ENCODE measurements at regions not wholly inside any gene's neighbourhood (a gene's known extent, or its start where the extent isn't known, plus 50 kb on each side); places are given as distances from the start of the nearest gene placed in this dataset.
"Not testable (repeated sequence)": the region's sequence is repeated elsewhere in the genome, so short reads cannot be mapped to it uniquely, and the experiment has no call there.

GRCh38 chr3:180770639-180771038 is 91.3 kb upstream of the CCDC39 start:
- Histone ChIP-seq H3K36me3 (ENCODE audit: control insufficient read depth, low read length) (no peaks in the 10 kb centered on the region), H4K20me1 (ENCODE audit: control insufficient read depth, insufficient read depth, low read depth, low read length) (no peaks in the 10 kb centered on the region), H3K79me2 (ENCODE audit: control insufficient read depth, low read length) (no peaks in the 10 kb centered on the region), H3F3A (ENCODE audit: control insufficient read depth, insufficient read depth) (no peaks in the 10 kb centered on the region), H3K9me2 (replicated peaks; ENCODE audit: control insufficient read depth, low read length) (no peaks in the 10 kb centered on the region), H3K27me3 (ENCODE audit: control insufficient read depth, low read length) (no peaks in the 10 kb centered on the region), H3K4me3 (ENCODE audit: low read length) (no peak overlapping the region), H3K4me2 (ENCODE audit: low read length) (no peak overlapping the region), H3K9me3 (ENCODE audit: control insufficient read depth, insufficient read depth, low read length) (no peaks in the 10 kb centered on the region), H3K4me1 (ENCODE audit: control insufficient read depth, low read length) (no peaks in the 10 kb centered on the region), H3K27ac (ENCODE audit: low read depth, low read length) (no peak overlapping the region)
- TF ChIP-seq CTCF (IDR thresholded peaks at IDR 0.05; ENCODE audit: low read depth, low read length, poor library complexity, severe bottlenecking), result no peak
- TF ChIP-seq EZH2phosphoT487 (IDR thresholded peaks at IDR 0.05; ENCODE audit: borderline replicate concordance, low read length), result no peak

DNA sequence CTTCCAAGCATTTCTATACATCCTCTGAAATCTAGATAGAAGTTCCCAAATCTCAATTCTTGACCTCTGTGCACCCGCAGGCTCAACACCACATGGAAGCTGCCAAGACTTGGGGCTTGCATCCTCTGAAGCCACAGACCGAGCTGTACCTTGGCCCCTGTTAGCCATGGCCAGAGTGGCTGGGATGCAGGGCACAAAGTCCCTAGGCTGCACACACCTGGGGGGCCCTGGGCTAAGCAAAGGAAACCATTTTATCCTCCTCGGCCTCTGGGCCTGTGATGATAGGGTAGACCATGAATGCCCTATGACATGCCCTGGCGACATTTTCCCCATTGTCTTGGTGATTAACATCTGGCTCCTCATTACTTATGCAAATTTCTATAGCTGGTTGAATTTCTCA is 97.1 kb upstream of the CCDC39 start:
- Histone ChIP-seq H3K36me3 (ENCODE audit: control insufficient read depth, low read length) (no peaks in the 10 kb centered on the region), H4K20me1 (ENCODE audit: control insufficient read depth, insufficient read depth, low read depth, low read length) (no peaks in the 10 kb centered on the region), H3K9me3 (ENCODE audit: control insufficient read depth, insufficient read depth, low read length) (peaks cover 5% of the 10 kb centered on the region), H3K27me3 (ENCODE audit: control insufficient read depth, low read length) (no peaks in the 10 kb centered on the region), H3K4me2 (ENCODE audit: low read length) (no peak overlapping the region), H3K4me3 (ENCODE audit: low read length) (no peak overlapping the region), H3K9me2 (replicated peaks; ENCODE audit: control insufficient read depth, low read length) (no peaks in the 10 kb centered on the region), H3F3A (ENCODE audit: control insufficient read depth, insufficient read depth) (no peaks in the 10 kb centered on the region), H3K4me1 (ENCODE audit: control insufficient read depth, low read length) (no peaks in the 10 kb centered on the region), H3K27ac (ENCODE audit: low read depth, low read length) (no peak overlapping the region), H3K79me2 (ENCODE audit: control insufficient read depth, low read length) (no peaks in the 10 kb centered on the region)
- TF ChIP-seq EZH2phosphoT487 (IDR thresholded peaks at IDR 0.05; ENCODE audit: borderline replicate concordance, low read length) (no peak), CTCF (IDR thresholded peaks at IDR 0.05; ENCODE audit: low read depth, low read length, poor library complexity, severe bottlenecking) (no peak)

DNA sequence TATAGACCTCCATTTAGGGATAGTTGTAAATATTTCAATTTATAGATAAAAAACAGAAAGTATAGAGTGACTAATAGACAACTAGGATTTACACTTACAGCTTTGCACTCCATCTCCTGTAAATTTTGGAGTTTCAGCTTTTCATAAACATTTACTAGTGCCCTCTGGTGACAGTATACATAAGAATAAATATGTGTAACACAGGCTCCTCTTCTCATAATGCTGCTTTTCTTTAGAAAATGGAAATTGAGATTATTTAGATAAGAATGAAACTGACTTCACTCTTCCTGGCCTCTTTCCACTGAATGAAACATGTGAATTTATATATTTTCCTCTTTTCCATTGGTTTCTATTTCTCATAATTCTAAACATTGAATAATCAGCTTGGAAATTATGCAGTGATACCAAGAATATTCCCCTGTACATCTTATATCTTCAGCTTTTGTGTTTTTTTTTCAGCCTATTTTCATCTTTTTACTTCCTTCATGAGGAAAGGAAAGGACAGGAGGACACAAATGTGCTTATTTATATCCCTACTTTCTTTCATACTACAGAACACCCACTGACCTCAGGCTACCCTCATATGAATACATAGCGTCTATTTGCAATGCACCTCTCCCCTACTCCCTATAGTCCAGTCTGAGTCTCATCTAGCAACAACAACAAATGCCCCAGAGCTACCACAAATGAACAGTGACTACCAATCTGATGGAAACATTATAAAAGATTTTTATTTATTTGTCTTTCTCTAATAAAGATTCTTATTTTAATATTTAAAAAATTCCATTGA is 103.1 kb upstream of the CCDC39 start:
- H3K4me2 ChIP-seq (ENCODE audit: low read length), result no peak overlapping the region
- H3F3A ChIP-seq (ENCODE audit: control insufficient read depth, insufficient read depth), result no peaks in the 10 kb centered on the region
- no peaks in the 10 kb centered on the region for H3K27me3 ChIP-seq (ENCODE audit: control insufficient read depth, low read length)
- H3K36me3 ChIP-seq (ENCODE audit: control insufficient read depth, low read length), result no peaks in the 10 kb centered on the region
- no peaks in the 10 kb centered on the region for H4K20me1 ChIP-seq (ENCODE audit: control insufficient read depth, insufficient read depth, low read depth, low read length)
- TF ChIP-seq CTCF (IDR thresholded peaks at IDR 0.05; ENCODE audit: low read depth, low read length, poor library complexity, severe bottlenecking) (no peak), EZH2phosphoT487 (IDR thresholded peaks at IDR 0.05; ENCODE audit: borderline replicate concordance, low read length) (no peak)
- H3K9me3 ChIP-seq (ENCODE audit: control insufficient read depth, insufficient read depth, low read length), result peaks cover 5% of the 10 kb centered on the region
- H3K9me2 ChIP-seq (replicated peaks; ENCODE audit: control insufficient read depth, low read length), result no peaks in the 10 kb centered on the region
- H3K79me2 ChIP-seq (ENCODE audit: control insufficient read depth, low read length), result no peaks in the 10 kb centered on the region
- H3K4me1 ChIP-seq (ENCODE audit: control insufficient read depth, low read length), result no peaks in the 10 kb centered on the region
- H3K27ac ChIP-seq (ENCODE audit: low read depth, low read length), result no peak overlapping the region
- H3K4me3 ChIP-seq (ENCODE audit: low read length), result no peak overlapping the region

GRCh38 chr3:180786227-180786626 is 106.9 kb upstream of the CCDC39 start:
- H3K9me3 ChIP-seq (ENCODE audit: control insufficient read depth, insufficient read depth, low read length); H3K27me3 ChIP-seq (ENCODE audit: control insufficient read depth, low read length): not testable (repeated sequence)

More at GRCh38 chr3:180786227-180786626, 106.9 kb upstream of the CCDC39 start:
- H3K79me2 ChIP-seq (ENCODE audit: control insufficient read depth, low read length); H3K4me2 ChIP-seq (ENCODE audit: low read length); H3K4me1 ChIP-seq (ENCODE audit: control insufficient read depth, low read length); H3F3A ChIP-seq (ENCODE audit: control insufficient read depth, insufficient read depth); H4K20me1 ChIP-seq (ENCODE audit: control insufficient read depth, insufficient read depth, low read depth, low read length); H3K9me2 ChIP-seq (replicated peaks; ENCODE audit: control insufficient read depth, low read length); H3K27ac ChIP-seq (ENCODE audit: low read depth, low read length); H3K36me3 ChIP-seq (ENCODE audit: control insufficient read depth, low read length); H3K4me3 ChIP-seq (ENCODE audit: low read length): not testable (repeated sequence)
